ENCODE measurements at regions not wholly inside any gene's neighbourhood (a gene's known extent, or its start where the extent isn't known, plus 50 kb on each side); places are given as distances from the start of the nearest gene placed in this dataset.

- TF ChIP-seq CTCF (IDR thresholded peaks at IDR 0.05) (no peak), POLR2A (IDR thresholded peaks at IDR 0.05) (no peak)
These were observed 97.9 kb upstream of the MBNL2 start for GRCh38 chr13:97124206-97124605.
